ENCODE measurements at regions not wholly inside any gene's neighbourhood (a gene's known extent, or its start where the extent isn't known, plus 50 kb on each side); places are given as distances from the start of the nearest gene placed in this dataset.

DNA sequence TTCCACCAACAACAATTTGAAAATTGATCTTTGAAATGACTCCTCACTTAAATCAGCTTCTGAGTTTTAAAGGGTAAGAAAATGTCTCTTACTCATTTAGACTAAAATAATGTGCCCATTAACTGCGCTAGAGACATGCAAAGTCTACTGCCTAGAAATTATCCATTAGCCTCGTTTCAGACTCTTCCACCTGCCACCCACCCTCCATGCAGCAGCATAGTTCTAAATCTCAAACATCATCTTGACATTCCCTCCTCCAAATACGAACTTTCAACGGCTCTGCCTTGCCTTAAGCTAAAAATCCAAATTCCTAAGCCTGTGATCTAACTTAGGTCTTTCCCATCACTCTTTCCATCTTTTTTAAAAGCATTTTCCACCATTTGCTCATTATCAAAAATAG, 66.6 kb upstream of the ST8SIA2 start:
- no peak overlapping the region for H3K27ac ChIP-seq (ENCODE audit: control insufficient read depth, insufficient read depth)
- ChIA-PET RAD21 (ENCODE audit: unreplicated experiment) (no interaction called here), SMC1A (ENCODE audit: uncharacterized antibody, unreplicated experiment) (interaction anchor here (1.3 to 1.4 kb wide), 2 partner anchors 9 to 46 kb away, joined by 3 read pairs; no protein-coding TSS in a partner anchor), CTCF (no interaction called here), POLR2A (no interaction called here)
- BruUV-seq (replicated peaks), result no TSS peak
- H3K27me3 ChIP-seq (replicated peaks in 1 of 2; ENCODE audit: control insufficient read depth in 2 of 2, insufficient read depth in 2 of 2, low read length in 1 of 2), result no peaks in the 10 kb centered on the region; a peak in 1 of 4 replicates
- no peak overlapping the region for H3K9ac ChIP-seq (ENCODE audit: control insufficient read depth, insufficient read depth, low read length)
- WGBS (ENCODE audit: insufficient coverage, insufficient replicate concordance, low lambda C conversion rate, missing lambda C conversion rate), result 22% methylated on average over 4 of the region's 4 CpGs
- FAIRE-seq (no peak), DNase-seq (ENCODE audit: low read depth, low spot score) (no peak), ATAC-seq (no peak)
- H3K36me3 ChIP-seq (ENCODE audit: control insufficient read depth in 2 of 2, insufficient read depth in 2 of 2, low read length in 1 of 2), result no peaks in the 10 kb centered on the region
- intact Hi-C loops (cut with micrococcal nuclease; ENCODE audit: unreplicated experiment), result no loop called here
- H3K4me3 ChIP-seq, result no peak overlapping the region
- no peaks in the 10 kb centered on the region for H3K4me1 ChIP-seq (ENCODE audit: control insufficient read depth, insufficient read depth, low read length)
- H3K79me2 ChIP-seq (ENCODE audit: control insufficient read depth, insufficient read depth, low read length), result no peaks in the 10 kb centered on the region
- no peak overlapping the region for H3K4me2 ChIP-seq (ENCODE audit: control insufficient read depth, insufficient read depth)
- H4K20me1 ChIP-seq (ENCODE audit: control insufficient read depth, insufficient read depth), result no peaks in the 10 kb centered on the region
- no peaks in the 10 kb centered on the region for H3K9me3 ChIP-seq (replicated peaks; ENCODE audit: control insufficient read depth, insufficient read depth, low read length)
- no peak overlapping the region for H2AFZ ChIP-seq (ENCODE audit: control insufficient read depth, low read depth, low read length)
- in situ Hi-C loops (cut with MboI), result no loop called here
- TF ChIP-seq BACH1 (IDR thresholded peaks at IDR 0.05; ENCODE audit: borderline replicate concordance) (no peak), CTCF (IDR thresholded peaks at IDR 0.05 in 2 of 3, conservative IDR thresholded peaks at IDR 0.05 in 1 of 3; ENCODE audit: control insufficient read depth in 2 of 3, extremely low read depth in 1 of 3, insufficient read depth in 1 of 3, low read depth in 3 of 3, low read length in 3 of 3) (no peak), BCL3 (IDR thresholded peaks at IDR 0.05; ENCODE audit: borderline replicate concordance, insufficient read depth, low read depth, low read length, poor library complexity, severe bottlenecking) (no peak), ZNF622 (IDR thresholded peaks at IDR 0.05) (no peak), POLR2AphosphoS2 (IDR thresholded peaks at IDR 0.05; ENCODE audit: low read depth, low read length) (no peak), BMI1 (IDR thresholded peaks at IDR 0.05; ENCODE audit: borderline replicate concordance) (no peak), REST (IDR thresholded peaks at IDR 0.05; ENCODE audit: low read depth, low read length) (no peak), E2F4 (IDR thresholded peaks at IDR 0.05; ENCODE audit: low read depth, low read length) (no peak), POLR2AphosphoS5 (IDR thresholded peaks at IDR 0.05; ENCODE audit: low read length) (no peak), NR2F1 (conservative IDR thresholded peaks at IDR 0.05) (no peak), SKIL (IDR thresholded peaks at IDR 0.05; ENCODE audit: low read depth, poor library complexity, severe bottlenecking) (no peak), MTA3 (IDR thresholded peaks at IDR 0.05; ENCODE audit: borderline replicate concordance, low read length) (no peak)
- TF ChIP-seq, protein P1, sequence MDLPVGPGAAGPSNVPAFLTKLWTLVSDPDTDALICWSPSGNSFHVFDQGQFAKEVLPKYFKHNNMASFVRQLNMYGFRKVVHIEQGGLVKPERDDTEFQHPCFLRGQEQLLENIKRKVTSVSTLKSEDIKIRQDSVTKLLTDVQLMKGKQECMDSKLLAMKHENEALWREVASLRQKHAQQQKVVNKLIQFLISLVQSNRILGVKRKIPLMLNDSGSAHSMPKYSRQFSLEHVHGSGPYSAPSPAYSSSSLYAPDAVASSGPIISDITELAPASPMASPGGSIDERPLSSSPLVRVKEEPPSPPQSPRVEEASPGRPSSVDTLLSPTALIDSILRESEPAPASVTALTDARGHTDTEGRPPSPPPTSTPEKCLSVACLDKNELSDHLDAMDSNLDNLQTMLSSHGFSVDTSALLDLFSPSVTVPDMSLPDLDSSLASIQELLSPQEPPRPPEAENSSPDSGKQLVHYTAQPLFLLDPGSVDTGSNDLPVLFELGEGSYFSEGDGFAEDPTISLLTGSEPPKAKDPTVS (IDR thresholded peaks at IDR 0.05; ENCODE audit: low read depth, low read length), result no peak
